Stimulated activated CD8-positive, alpha-beta memory T cell treated with anti-CD3 and anti-CD28 coated beads, Interleukin-12 subunit alpha, Interleukin-12 subunit beta, amount 100 ng/mL, for 1 hour (primary cell): ENCODE measurements at regions not wholly inside any gene's neighbourhood (a gene's known extent, or its start where the extent isn't known, plus 50 kb on each side); places are given as distances from the start of the nearest gene placed in this dataset.
"Not testable (repeated sequence)": the region's sequence is repeated elsewhere in the genome, so short reads cannot be mapped to it uniquely, and the experiment has no call there.

Experiments used
- DNase-seq: peaks from one replicate; pipeline ENCODE4 v3.0.0-alpha.2; 2020; ENCODE audit warnings: low read depth

GRCh38 chr13:89214185-89214584 is 1543.0 kb downstream of the SLITRK5 start:
- no peak for DNase-seq

- not testable (repeated sequence) for DNase-seq
Measured at GRCh38 chr13:89215319-89215718, 1544.1 kb downstream of the SLITRK5 start.

- no peak for DNase-seq
Measured at GRCh38 chr13:89217813-89218212, 1546.6 kb downstream of the SLITRK5 start.

- no peak for DNase-seq
Measured at GRCh38 chr13:89221557-89222158, 1550.5 kb downstream of the SLITRK5 start.

GRCh38 chr13:89227356-89227755 is 1556.2 kb downstream of the SLITRK5 start:
- DNase-seq, result no peak

DNA sequence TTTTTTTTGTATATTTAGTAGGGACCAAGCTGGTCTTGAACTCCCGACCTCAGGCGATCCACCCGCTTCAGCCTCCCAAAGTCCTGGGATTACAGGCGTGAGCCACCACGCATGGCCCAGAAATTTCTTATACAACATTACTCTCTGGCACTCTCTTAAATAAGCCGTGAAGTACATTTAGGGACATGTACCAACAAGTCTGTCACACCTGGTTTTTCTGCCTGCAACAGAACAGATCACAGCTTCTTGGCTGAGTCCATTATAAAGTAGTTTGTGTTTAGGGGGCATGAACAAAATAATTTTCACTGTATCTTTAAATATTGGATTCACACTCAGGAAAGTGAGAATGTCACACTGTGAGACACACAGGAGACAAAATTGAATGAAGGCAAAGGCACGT is 1567.3 kb downstream of the SLITRK5 start:
- DNase-seq, result no peak

DNA sequence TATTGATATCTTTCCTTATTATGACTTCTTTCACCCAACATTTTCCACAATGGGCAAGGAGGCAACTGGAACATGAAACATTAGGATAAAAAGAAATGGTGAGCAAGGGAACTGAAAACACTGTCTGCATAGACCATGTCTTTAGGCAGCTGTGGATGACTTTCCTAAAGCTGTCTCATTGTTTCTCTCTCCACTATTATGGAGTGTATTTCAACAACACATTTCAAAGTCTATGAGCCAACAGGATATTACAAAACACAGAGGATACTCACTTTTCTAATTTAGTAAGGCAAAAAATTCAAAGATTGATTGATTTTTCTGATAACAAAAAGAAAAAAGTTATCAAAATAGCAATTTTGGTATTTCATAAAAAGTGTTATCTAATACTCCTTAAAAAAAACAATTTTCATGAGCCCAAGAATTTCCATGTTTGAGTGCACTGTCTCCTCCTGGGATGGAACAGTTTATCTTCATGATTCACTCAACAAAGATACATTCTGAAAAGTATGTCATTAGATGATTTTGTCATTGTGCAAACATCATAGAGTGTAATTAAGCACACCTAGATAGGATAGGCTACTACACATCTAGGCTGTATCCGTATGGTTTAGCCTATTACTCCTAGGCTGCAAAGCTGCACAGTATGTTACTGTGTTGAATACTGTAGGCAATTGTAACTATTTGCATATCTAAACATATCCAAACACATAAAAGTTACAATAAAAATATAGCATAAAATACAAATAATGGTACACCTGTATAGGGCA is 1568.4 kb downstream of the SLITRK5 start:
- DNase-seq, result no peak

GRCh38 chr13:89255844-89256406 is 1584.8 kb downstream of the SLITRK5 start:
- DNase-seq, result no peak

DNA sequence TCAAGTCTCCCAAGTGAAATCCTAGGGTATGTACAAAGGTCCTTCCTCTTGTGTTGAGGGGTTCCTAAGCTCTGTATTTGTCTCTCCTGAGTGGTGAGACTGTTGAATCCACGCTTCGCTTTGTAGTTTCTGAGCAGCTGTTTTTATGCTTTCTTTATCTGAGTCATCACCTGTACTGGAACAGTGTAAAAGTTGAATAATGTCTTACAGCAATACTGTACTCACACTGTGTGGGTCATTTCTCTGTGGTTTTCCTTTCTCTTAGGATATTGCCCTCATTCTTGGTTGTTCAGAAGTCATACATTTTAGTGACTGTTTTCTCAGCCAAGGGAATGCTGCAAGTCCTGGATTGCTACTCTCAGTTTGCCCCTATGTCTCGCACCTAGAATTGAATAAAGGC is 1596.6 kb downstream of the SLITRK5 start:
- no peak for DNase-seq

DNA sequence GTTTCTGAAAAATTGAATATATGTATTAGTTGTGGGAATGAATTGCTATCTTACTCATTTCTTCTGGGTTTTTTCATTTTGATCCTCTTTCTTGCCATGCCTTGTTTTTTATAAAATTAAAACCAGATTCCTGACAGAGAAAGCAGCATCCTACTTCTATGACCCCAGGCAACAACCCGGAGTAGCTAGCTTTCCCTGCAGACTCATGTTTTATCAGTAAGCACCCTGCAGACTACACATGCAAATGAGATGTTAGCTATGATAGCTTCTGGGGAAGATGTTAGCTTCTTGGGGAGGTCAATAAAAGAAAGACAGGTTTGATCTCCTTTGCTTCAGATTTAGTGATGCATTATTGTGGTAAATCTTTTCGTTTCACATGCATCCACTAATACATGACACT is 1598.6 kb downstream of the SLITRK5 start:
- DNase-seq, result no peak

DNA sequence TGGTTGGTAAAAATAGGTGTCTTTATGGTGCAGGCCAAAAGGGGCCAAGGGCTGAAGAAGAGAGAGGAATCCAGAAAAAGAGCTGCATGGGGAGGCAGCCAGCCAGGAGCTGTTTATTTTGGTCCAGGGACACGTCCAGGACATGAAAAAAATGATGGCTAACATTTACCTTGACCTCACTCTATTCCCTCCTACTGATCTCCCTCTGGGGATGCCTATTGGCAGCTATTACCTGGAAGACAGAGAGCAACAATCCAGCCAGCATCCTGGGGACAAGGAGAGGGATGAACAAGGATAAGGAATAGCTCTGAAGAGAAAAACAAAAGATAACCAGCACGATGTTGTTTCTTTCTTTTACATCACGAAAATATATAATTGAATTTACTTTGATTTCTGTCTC is 1599.6 kb downstream of the SLITRK5 start:
- no peak for DNase-seq

- no peak for DNase-seq
Measured at GRCh38 chr13:89279374-89279773, 1608.2 kb downstream of the SLITRK5 start.

- DNase-seq, result no peak
Measured at GRCh38 chr13:89281331-89281730, 1610.2 kb downstream of the SLITRK5 start.

GRCh38 chr13:89282241-89282640 is 1611.1 kb downstream of the SLITRK5 start:
- no peak for DNase-seq

- DNase-seq, result no peak
Measured at GRCh38 chr13:89287381-89287780, 1616.2 kb downstream of the SLITRK5 start.

DNA sequence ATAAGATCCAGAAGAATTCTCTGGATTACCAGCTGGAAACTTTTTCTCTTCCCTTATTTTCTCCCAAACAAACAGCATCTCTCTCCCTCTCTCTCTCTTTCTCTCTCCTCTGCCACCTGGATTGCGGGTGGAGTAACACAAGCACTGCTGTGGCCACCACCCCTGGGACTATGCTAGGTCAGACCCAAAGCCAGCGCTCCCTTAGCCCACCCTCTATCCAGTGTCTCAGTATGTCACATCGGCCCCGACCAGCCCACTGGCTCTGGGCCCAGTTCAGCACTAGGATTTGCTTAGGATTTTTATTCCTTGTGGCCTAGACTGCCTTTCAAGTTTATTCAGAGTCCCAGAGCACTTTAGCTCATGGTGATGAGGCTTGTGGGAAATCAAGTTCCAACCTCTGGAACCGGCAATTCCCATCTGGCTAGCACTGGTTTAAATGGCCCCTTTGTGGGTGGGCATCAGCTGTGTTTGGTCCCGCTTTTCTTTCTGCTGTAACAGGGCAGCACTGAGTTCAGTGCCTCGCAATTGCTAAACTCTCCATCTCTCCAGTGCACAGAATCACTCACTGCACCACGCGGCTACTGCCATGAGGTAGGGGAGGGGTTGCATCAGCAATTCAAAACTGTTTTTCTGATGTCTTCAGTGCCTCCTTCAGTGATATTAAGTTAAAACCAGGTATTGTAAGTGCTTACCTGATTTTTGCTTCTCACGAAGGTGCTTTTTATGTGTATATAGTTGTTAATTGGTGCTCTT is 1623.1 kb downstream of the SLITRK5 start:
- no peak for DNase-seq

GRCh38 chr13:89307278-89307677 is 1636.1 kb downstream of the SLITRK5 start:
- no peak for DNase-seq

- DNase-seq, result no peak
Measured at GRCh38 chr13:89310943-89311672, 1639.9 kb downstream of the SLITRK5 start.

DNA sequence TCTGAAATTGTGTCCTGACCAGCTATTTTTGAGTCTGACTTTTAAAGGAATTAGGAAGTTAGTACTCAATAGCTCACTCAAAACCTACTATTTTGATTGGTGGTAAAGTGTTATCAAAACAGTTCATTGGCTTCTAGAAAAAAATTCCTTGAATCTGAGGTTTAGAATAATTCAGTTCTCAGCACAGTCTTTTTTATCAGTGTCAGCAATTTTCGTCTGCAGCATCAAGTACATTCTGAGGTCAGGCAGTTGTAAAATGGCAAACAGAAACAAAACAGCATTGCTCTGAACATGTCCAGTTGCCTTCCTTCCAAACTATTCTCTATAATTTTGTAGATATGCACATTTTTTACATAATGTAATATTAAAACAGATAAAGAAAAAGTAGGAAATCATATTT is 1644.1 kb downstream of the SLITRK5 start:
- DNase-seq, result no peak

DNA sequence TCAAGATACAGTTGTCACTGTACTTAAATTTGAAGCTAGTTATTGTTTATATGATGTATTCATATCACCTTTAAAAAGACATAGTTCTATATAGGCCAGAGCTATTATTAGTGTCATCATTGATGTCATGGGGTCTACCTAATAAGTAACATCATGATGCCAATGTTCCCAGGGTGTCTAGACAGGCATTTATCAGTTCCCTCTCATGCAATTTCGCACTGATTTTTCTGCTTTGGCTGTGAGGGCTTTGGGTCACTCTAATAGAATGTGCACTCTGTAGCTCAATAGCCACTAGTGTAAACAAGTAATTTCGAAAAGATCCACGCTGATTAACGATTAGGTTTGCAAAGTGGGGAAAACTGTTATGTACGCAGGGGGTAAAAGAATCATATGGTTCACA is 1651.3 kb downstream of the SLITRK5 start:
- DNase-seq, result no peak

DNA sequence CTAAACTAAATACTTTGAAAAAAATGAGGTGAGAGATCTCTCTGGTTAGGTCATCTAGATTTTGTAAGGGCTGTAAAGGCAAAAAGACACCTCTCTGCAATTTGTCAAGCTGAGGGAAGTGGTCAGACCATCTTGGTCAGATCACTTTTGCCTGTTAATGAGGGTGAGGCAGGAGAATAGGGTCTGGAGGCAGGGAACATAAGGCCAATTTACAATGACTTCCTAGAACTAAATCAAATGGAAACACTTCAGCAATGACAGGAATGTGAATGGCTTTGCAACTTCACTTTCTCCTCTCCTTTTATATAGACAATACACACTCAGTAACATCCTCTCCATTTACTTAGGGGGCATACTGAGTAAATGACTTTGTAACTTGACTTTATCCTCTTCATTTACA is 1653.4 kb downstream of the SLITRK5 start:
- no peak for DNase-seq

DNA sequence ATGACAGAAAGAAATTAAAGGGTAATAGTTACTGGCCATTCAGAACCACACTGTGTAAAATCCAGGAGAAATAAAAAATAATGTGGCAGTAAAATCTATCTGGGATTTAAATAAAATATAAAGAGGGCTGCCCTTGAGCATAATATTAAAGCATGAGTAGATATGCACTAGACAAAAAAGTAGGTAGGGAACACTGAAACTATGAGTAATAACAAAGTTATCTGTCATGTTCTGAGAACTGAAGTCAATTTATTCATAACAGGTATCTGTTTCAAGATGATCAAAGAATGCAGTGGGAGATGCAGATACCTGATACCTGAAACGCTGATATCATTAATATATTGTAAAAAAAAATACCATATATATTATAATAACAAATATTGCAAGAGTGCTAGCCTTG is 1672.0 kb downstream of the SLITRK5 start:
- DNase-seq, result no peak
